ENCODE measurements at regions not wholly inside any gene's neighbourhood (a gene's known extent, or its start where the extent isn't known, plus 50 kb on each side); places are given as distances from the start of the nearest gene placed in this dataset.

DNA sequence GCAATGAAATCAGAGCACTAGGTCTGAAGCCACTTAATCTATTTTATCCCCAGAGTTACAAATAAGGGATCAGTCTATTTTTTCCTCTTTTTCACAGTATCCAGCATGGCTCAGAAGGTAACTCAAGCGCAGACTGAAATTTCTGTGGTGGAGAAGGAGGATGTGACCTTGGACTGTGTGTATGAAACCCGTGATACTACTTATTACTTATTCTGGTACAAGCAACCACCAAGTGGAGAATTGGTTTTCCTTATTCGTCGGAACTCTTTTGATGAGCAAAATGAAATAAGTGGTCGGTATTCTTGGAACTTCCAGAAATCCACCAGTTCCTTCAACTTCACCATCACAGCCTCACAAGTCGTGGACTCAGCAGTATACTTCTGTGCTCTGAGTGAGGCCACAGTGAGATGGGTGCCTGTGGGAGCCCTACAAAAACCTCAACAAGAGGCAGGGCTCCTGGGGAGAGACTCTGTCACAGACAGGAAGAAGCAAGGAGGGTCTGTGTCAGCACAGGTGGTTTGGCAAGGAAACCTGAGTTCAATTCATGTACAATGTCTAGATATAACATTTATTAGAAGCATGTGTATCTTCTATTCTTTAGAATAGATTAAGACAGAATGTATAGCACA, 334.3 kb upstream of the OR4E1 start:
- H3K27me3 ChIP-seq (replicated peaks in 1 of 4; ENCODE audit: control extremely low read depth in 1 of 4, control insufficient read depth in 3 of 4, insufficient read depth in 4 of 4, low read length in 3 of 4): peaks cover 0 to 8% (median 0%) of the 10 kb centered on the region in 4 experiments
- ChIA-PET CTCF (no interaction called here), POLR2A (no interaction called here)
- H3K4me1 ChIP-seq (ENCODE audit: control insufficient read depth in 2 of 2, insufficient read depth in 2 of 2, low read length in 2 of 2): no peaks in the 10 kb centered on the region
- no peaks in the 10 kb centered on the region for H4K20me1 ChIP-seq (ENCODE audit: control insufficient read depth, insufficient read depth, low read length, poor library complexity, severe bottlenecking)
- H3K9ac ChIP-seq (ENCODE audit: low read length): no peak overlapping the region
- H3K4me2 ChIP-seq (replicated peaks; ENCODE audit: low read depth, low read length, poor library complexity, severe bottlenecking): no peak overlapping the region
- Mint-ChIP-seq H3K27ac (no peak overlapping the region), H3K4me1 (no peaks in the 10 kb centered on the region), H3K4me3 (no peak overlapping the region), H3K9me3 (ENCODE audit: insufficient read depth) (no peaks in the 10 kb centered on the region), H3K27me3 (peaks cover 29% of the 10 kb centered on the region)
- DNase-seq (no peak), ATAC-seq (ENCODE audit: low read depth) (no peak)
- H3K9me3 ChIP-seq (ENCODE audit: control extremely low read depth in 1 of 3, control insufficient read depth in 2 of 3, insufficient read depth in 1 of 3, low read length in 2 of 3): no peaks in the 10 kb centered on the region
- no CpG with 5 or more reads among the region's 6 CpGs for WGBS (ENCODE audit: insufficient coverage)
- no peaks in the 10 kb centered on the region for H3K36me3 ChIP-seq (replicated peaks in 1 of 2; ENCODE audit: control extremely low read depth in 1 of 2, control insufficient read depth in 1 of 2, extremely low read depth in 1 of 2, insufficient read depth in 2 of 2, low read length in 1 of 2)
- no peak overlapping the region for H2AFZ ChIP-seq (ENCODE audit: insufficient read depth, low read depth, low read length, poor library complexity, severe bottlenecking)
- H3K79me2 ChIP-seq (ENCODE audit: control insufficient read depth, insufficient read depth, low read length): no peaks in the 10 kb centered on the region
- H3K27ac ChIP-seq (ENCODE audit: low read length in 2 of 2): no peak overlapping the region
- intact Hi-C loops (cut with micrococcal nuclease): no loop called here
- TF ChIP-seq, protein P1, sequence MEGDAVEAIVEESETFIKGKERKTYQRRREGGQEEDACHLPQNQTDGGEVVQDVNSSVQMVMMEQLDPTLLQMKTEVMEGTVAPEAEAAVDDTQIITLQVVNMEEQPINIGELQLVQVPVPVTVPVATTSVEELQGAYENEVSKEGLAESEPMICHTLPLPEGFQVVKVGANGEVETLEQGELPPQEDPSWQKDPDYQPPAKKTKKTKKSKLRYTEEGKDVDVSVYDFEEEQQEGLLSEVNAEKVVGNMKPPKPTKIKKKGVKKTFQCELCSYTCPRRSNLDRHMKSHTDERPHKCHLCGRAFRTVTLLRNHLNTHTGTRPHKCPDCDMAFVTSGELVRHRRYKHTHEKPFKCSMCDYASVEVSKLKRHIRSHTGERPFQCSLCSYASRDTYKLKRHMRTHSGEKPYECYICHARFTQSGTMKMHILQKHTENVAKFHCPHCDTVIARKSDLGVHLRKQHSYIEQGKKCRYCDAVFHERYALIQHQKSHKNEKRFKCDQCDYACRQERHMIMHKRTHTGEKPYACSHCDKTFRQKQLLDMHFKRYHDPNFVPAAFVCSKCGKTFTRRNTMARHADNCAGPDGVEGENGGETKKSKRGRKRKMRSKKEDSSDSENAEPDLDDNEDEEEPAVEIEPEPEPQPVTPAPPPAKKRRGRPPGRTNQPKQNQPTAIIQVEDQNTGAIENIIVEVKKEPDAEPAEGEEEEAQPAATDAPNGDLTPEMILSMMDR (IDR thresholded peaks at IDR 0.05): no peak
- TF ChIP-seq EZH2 (IDR thresholded peaks at IDR 0.05; ENCODE audit: borderline replicate concordance, insufficient read depth, low read depth, low read length, poor library complexity, severe bottlenecking): no peak
- H3K4me3 ChIP-seq (ENCODE audit: control extremely low read depth in 1 of 5, extremely low read depth in 1 of 5, insufficient read depth in 1 of 5, low read depth in 2 of 5, low read length in 4 of 5): no peak overlapping the region

DNA sequence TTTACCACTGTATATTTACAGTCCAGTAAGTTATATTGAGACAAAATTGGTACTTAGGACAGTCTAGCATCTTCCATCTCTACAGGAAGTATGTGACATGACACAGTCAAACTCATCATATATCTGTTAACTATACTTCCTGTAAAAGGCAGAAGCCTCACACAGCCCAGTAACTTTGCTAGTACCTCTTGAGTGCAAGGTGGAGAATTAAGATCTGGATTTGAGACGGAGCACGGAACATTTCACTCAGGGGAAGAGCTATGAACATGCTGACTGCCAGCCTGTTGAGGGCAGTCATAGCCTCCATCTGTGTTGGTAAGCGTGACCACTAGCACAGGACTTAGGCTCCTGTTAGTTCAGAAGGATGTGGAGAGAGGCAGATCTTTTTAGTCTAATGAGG, 333.7 kb upstream of the OR4E1 start:
- peaks cover 26% of the 10 kb centered on the region for H3K27me3 Mint-ChIP-seq
- Histone ChIP-seq H3K4me2 (replicated peaks; ENCODE audit: low read depth, low read length, poor library complexity, severe bottlenecking) (no peak overlapping the region), H3K79me2 (ENCODE audit: control insufficient read depth, insufficient read depth, low read length) (no peaks in the 10 kb centered on the region), H3K27me3 (replicated peaks in 1 of 4; ENCODE audit: control extremely low read depth in 1 of 4, control insufficient read depth in 3 of 4, insufficient read depth in 4 of 4, low read length in 3 of 4) (peaks cover 0 to 3% (median 0%) of the 10 kb centered on the region in 4 experiments), H3K4me3 (ENCODE audit: control extremely low read depth in 1 of 5, extremely low read depth in 1 of 5, insufficient read depth in 1 of 5, low read depth in 2 of 5, low read length in 4 of 5) (no peak overlapping the region), H3K4me1 (ENCODE audit: control insufficient read depth in 2 of 2, insufficient read depth in 2 of 2, low read length in 2 of 2) (no peaks in the 10 kb centered on the region), H2AFZ (ENCODE audit: insufficient read depth, low read depth, low read length, poor library complexity, severe bottlenecking) (no peak overlapping the region), H3K9ac (ENCODE audit: low read length) (no peak overlapping the region), H3K36me3 (replicated peaks in 1 of 2; ENCODE audit: control extremely low read depth in 1 of 2, control insufficient read depth in 1 of 2, extremely low read depth in 1 of 2, insufficient read depth in 2 of 2, low read length in 1 of 2) (no peaks in the 10 kb centered on the region), H3K9me3 (ENCODE audit: control extremely low read depth in 1 of 3, control insufficient read depth in 2 of 3, insufficient read depth in 1 of 3, low read length in 2 of 3) (no peaks in the 10 kb centered on the region), H3K27ac (ENCODE audit: low read length in 2 of 2) (no peak overlapping the region), H4K20me1 (ENCODE audit: control insufficient read depth, insufficient read depth, low read length, poor library complexity, severe bottlenecking) (no peaks in the 10 kb centered on the region)
- TF ChIP-seq, protein P1 (IDR thresholded peaks at IDR 0.05): no peak
- TF ChIP-seq EZH2 (IDR thresholded peaks at IDR 0.05; ENCODE audit: borderline replicate concordance, insufficient read depth, low read depth, low read length, poor library complexity, severe bottlenecking): no peak
- no peaks in the 10 kb centered on the region for H3K4me1 Mint-ChIP-seq
- no peak overlapping the region for H3K4me3 Mint-ChIP-seq
- POLR2A ChIA-PET: no interaction called here
- no peaks in the 10 kb centered on the region for H3K9me3 Mint-ChIP-seq (ENCODE audit: insufficient read depth)
- ATAC-seq (ENCODE audit: low read depth) (no peak), DNase-seq (no peak)
- no peak overlapping the region for H3K27ac Mint-ChIP-seq
- 89% methylated on average over 3 of the region's 3 CpGs for WGBS (ENCODE audit: insufficient coverage)
- intact Hi-C loops (cut with micrococcal nuclease): no loop called here
- CTCF ChIA-PET: no interaction called here
